ENCODE measurements at regions not wholly inside any gene's neighbourhood (a gene's known extent, or its start where the extent isn't known, plus 50 kb on each side); places are given as distances from the start of the nearest gene placed in this dataset.

DNA sequence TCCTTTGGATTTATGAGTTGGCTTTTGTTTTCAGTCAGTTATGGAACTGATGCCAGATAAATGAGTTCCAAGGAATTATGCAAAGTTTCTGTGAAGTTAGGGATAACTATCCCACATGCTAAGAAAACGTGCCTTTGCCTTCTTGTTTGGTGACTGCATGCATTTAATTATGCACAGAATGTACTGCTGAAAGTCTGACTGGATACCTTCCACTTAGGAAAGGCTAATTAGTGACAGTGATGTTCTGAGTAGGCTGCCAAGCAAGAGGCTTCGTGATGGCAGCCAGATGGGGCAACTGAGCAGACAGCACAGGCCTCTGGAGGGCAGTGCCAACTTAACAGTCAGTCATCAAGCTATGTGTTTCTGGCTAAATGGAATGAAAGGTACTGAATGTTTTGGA lies 289.9 kb downstream of the CD109 start:
- no TSS peak for BruUV-seq (replicated peaks)
- 3% methylated on average over 2 of the region's 2 CpGs for WGBS (ENCODE audit: insufficient coverage, low coverage, missing lambda C conversion rate)
- Histone ChIP-seq H3K27me3 (ENCODE audit: control insufficient read depth in 2 of 2, insufficient read depth in 2 of 2, low read length in 2 of 2) (no peaks in the 10 kb centered on the region), H3K9me1 (ENCODE audit: control insufficient read depth, insufficient read depth, low read length) (no peaks in the 10 kb centered on the region), H3K9me3 (replicated peaks; ENCODE audit: control insufficient read depth, insufficient read depth, low read depth, low read length) (no peaks in the 10 kb centered on the region), H3K4me3 (no peak overlapping the region), H3K79me2 (ENCODE audit: control insufficient read depth, insufficient read depth, low read length) (no peaks in the 10 kb centered on the region), H3K4me1 (replicated peaks in 1 of 2; ENCODE audit: control insufficient read depth in 2 of 2, insufficient read depth in 2 of 2, low read length in 2 of 2) (no peaks in the 10 kb centered on the region), H2AFZ (ENCODE audit: low read depth, low read length) (no peak overlapping the region), H3K9ac (ENCODE audit: insufficient read depth in 1 of 2, low read depth in 2 of 2, low read length in 2 of 2) (no peak overlapping the region), H3K36me3 (ENCODE audit: control insufficient read depth, insufficient read depth, low read length) (no peaks in the 10 kb centered on the region), H3K27ac (ENCODE audit: extremely low read depth, low read depth, low read length) (no peak overlapping the region), H3K4me2 (ENCODE audit: insufficient read depth, low read length) (no peak overlapping the region), H4K20me1 (replicated peaks; ENCODE audit: control insufficient read depth, insufficient read depth, low read length) (no peaks in the 10 kb centered on the region)
- ChIA-PET CTCF (ENCODE audit: low intra/inter-chr PET ratio) (no interaction called here), POLR2A (no interaction called here)
- no peak for ATAC-seq
- intact Hi-C loops (cut with micrococcal nuclease): no loop called here
- no peak for FAIRE-seq
- DNase-seq (ENCODE audit: extremely low read depth in 1 of 4, low spot score in 3 of 4): no peak
- in situ Hi-C loops (cut with MboI): no loop called here
- TF ChIP-seq ZNF384 (IDR thresholded peaks at IDR 0.05; ENCODE audit: low read depth, low read length): no peak
- no peak for TF ChIP-seq NCOA6 (IDR thresholded peaks at IDR 0.05)
- TF ChIP-seq, protein P1, sequence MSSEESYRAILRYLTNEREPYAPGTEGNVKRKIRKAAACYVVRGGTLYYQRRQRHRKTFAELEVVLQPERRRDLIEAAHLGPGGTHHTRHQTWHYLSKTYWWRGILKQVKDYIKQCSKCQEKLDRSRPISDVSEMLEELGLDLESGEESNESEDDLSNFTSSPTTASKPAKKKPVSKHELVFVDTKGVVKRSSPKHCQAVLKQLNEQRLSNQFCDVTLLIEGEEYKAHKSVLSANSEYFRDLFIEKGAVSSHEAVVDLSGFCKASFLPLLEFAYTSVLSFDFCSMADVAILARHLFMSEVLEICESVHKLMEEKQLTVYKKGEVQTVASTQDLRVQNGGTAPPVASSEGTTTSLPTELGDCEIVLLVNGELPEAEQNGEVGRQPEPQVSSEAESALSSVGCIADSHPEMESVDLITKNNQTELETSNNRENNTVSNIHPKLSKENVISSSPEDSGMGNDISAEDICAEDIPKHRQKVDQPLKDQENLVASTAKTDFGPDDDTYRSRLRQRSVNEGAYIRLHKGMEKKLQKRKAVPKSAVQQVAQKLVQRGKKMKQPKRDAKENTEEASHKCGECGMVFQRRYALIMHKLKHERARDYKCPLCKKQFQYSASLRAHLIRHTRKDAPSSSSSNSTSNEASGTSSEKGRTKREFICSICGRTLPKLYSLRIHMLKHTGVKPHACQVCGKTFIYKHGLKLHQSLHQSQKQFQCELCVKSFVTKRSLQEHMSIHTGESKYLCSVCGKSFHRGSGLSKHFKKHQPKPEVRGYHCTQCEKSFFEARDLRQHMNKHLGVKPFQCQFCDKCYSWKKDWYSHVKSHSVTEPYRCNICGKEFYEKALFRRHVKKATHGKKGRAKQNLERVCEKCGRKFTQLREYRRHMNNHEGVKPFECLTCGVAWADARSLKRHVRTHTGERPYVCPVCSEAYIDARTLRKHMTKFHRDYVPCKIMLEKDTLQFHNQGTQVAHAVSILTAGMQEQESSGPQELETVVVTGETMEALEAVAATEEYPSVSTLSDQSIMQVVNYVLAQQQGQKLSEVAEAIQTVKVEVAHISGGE (CRISPR knock-in tag; IDR thresholded peaks at IDR 0.05): no peak
- TF ChIP-seq BDP1 (IDR thresholded peaks at IDR 0.05; ENCODE audit: insufficient read depth, insufficient read length): no peak
- TF ChIP-seq, protein P2, sequence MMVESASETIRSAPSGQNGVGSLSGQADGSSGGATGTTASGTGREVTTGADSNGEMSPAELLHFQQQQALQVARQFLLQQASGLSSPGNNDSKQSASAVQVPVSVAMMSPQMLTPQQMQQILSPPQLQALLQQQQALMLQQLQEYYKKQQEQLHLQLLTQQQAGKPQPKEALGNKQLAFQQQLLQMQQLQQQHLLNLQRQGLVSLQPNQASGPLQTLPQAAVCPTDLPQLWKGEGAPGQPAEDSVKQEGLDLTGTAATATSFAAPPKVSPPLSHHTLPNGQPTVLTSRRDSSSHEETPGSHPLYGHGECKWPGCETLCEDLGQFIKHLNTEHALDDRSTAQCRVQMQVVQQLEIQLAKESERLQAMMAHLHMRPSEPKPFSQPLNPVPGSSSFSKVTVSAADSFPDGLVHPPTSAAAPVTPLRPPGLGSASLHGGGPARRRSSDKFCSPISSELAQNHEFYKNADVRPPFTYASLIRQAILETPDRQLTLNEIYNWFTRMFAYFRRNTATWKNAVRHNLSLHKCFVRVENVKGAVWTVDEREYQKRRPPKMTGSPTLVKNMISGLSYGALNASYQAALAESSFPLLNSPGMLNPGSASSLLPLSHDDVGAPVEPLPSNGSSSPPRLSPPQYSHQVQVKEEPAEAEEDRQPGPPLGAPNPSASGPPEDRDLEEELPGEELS (CRISPR knock-in tag; IDR thresholded peaks at IDR 0.05; ENCODE audit: borderline replicate concordance): no peak
- TF ChIP-seq MTF1 (CRISPR knock-in tag; IDR thresholded peaks at IDR 0.05; ENCODE audit: borderline replicate concordance): no peak
- no peak for TF ChIP-seq DDX20 (tag; IDR thresholded peaks at IDR 0.05; ENCODE audit: low read depth)
- no peak for TF ChIP-seq GATA2 (CRISPR knock-in tag; IDR thresholded peaks at IDR 0.05)
- no peak for TF ChIP-seq TEAD2 (tag; IDR thresholded peaks at IDR 0.05)
- TF ChIP-seq, protein P3, sequence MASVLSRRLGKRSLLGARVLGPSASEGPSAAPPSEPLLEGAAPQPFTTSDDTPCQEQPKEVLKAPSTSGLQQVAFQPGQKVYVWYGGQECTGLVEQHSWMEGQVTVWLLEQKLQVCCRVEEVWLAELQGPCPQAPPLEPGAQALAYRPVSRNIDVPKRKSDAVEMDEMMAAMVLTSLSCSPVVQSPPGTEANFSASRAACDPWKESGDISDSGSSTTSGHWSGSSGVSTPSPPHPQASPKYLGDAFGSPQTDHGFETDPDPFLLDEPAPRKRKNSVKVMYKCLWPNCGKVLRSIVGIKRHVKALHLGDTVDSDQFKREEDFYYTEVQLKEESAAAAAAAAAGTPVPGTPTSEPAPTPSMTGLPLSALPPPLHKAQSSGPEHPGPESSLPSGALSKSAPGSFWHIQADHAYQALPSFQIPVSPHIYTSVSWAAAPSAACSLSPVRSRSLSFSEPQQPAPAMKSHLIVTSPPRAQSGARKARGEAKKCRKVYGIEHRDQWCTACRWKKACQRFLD (CRISPR knock-in tag; IDR thresholded peaks at IDR 0.05): no peak
- TF ChIP-seq, protein P4, sequence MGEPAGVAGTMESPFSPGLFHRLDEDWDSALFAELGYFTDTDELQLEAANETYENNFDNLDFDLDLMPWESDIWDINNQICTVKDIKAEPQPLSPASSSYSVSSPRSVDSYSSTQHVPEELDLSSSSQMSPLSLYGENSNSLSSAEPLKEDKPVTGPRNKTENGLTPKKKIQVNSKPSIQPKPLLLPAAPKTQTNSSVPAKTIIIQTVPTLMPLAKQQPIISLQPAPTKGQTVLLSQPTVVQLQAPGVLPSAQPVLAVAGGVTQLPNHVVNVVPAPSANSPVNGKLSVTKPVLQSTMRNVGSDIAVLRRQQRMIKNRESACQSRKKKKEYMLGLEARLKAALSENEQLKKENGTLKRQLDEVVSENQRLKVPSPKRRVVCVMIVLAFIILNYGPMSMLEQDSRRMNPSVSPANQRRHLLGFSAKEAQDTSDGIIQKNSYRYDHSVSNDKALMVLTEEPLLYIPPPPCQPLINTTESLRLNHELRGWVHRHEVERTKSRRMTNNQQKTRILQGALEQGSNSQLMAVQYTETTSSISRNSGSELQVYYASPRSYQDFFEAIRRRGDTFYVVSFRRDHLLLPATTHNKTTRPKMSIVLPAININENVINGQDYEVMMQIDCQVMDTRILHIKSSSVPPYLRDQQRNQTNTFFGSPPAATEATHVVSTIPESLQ (CRISPR knock-in tag; IDR thresholded peaks at IDR 0.05): no peak

All from K562 (cell line).